OCI-LY3 (cell line): ENCODE measurements at regions not wholly inside any gene's neighbourhood (a gene's known extent, or its start where the extent isn't known, plus 50 kb on each side); places are given as distances from the start of the nearest gene placed in this dataset.

ENCODE experiments used
- H2AFZ ChIP-seq: fragments of 200-600, 300-600 bp; shearing (Covaris generic); 2 replicates; pipeline ENCODE4 v1.6.0; 2014; ENCODE audit warnings: antibody characterized with exemption, low read depth, low read length
- H3K27ac ChIP-seq: fragments of 200-600, 300-600 bp; sonication (generic); 2 replicates; pipeline ENCODE4 v1.5.1; 2014; ENCODE audit warnings: mild to moderate bottlenecking, low read length, moderate library complexity, mixed read lengths
- H3K27me3 ChIP-seq: fragments of 200-600, 300-600 bp; sonication (generic); 2 replicates; pipeline ENCODE4 v1.6.1; 2014; ENCODE audit warnings: low read depth, low read length, mixed read lengths
- H3K36me3 ChIP-seq: fragments of 200-600, 300-600 bp; sonication (generic); replicated peaks from 2 replicates; pipeline ENCODE3; 2014; ENCODE audit warnings: low read depth, low read length, mixed read lengths
- H3K4me1 ChIP-seq: fragments of 300-600, 200-600 bp; sonication (generic); 2 replicates; pipeline ENCODE4 v1.6.1; 2014; ENCODE audit warnings: low read length, mixed read lengths
- H3K4me2 ChIP-seq: fragments of 200-600, 300-600 bp; sonication (generic); 2 replicates; pipeline ENCODE4 v1.6.1; 2014; ENCODE audit warnings: low read length, mixed read lengths
- H3K4me3 ChIP-seq: fragments of 300-600, 200-600 bp; sonication (generic); 2 replicates; pipeline ENCODE4 v1.5.1; 2014; ENCODE audit warnings: antibody characterized with exemption, mild to moderate bottlenecking, low read length, moderate library complexity
- H3K79me2 ChIP-seq: fragments of 300-600, 200-600 bp; shearing (Covaris generic); 2 replicates; pipeline ENCODE4 v1.6.1; 2014; ENCODE audit warnings: mild to moderate bottlenecking, low read length, mixed read lengths
- H3K9ac ChIP-seq: fragments of 300-600, 200-600 bp; shearing (Covaris generic); 2 replicates; pipeline ENCODE4 v1.6.0; 2014; ENCODE audit warnings: mild to moderate bottlenecking, low read length, moderate library complexity
- H3K9me3 ChIP-seq: fragments of 200-600, 300-600 bp; shearing (Covaris generic); 2 replicates; pipeline ENCODE4 v1.6.1; 2014; ENCODE audit warnings: low read length, mixed read lengths; ENCODE audit not compliant: insufficient read depth
- H4K20me1 ChIP-seq: fragments of 200-600, 300-600 bp; sonication (generic); 2 replicates; pipeline ENCODE4 v1.6.1; 2016; ENCODE audit warnings: low read length, mixed read lengths; ENCODE audit not compliant: insufficient read depth
- EZH2phosphoT487 ChIP-seq: fragments of 200-600 bp; shearing (Covaris generic); IDR thresholded peaks from 2 replicates; pipeline ENCODE4 v1.6.1; 2018; ENCODE audit warnings: antibody characterized with exemption, mixed run types, low read depth
- TF ChIP-seq, protein P1 (sequence below): fragments of 200-600, 300-600 bp; sonication (generic); IDR thresholded peaks from 2 replicates; pipeline ENCODE4 v1.5.1; 2014; ENCODE audit warnings: antibody characterized with exemption, low read length, low read depth

DNA sequence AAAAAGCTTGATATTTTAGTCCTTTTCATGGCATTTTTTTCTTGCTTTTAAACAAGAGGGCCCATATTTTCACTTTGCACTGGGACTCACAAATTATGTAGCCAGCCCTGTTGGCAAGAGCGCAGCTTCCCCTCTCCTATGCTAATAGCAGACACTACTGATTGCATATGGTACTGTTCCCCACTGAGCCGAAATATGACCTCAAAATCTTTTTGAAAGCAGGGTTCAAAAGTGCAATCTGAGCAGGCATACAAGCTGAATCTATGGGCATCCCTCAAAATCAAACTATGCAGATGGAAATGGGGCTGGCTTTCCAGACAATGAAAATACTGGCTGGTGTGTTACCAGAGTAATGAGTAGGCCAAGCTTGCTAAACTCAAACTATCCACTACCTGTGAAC is 225.2 kb upstream of the SETMAR start:
- no peak overlapping the region for H3K9ac ChIP-seq

DNA sequence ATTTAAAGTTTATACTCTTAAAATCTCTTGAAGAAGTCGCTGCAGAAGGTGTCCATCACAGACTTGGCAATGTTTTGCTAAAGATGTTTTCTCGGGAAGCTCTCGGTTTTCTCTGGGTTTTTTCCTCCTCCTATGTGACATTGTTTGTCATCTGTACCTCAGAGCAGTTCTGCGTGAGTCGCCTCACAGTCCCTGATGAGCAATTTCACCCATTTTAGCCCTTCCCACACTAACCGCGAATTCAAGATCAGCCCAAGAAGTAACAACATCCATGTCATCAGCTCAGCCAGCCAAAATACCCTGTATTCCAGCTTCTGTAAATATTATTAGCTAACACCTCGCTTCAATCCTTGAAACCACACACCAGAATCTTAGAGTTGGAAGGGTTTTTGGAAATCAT is 224.3 kb upstream of the SETMAR start:
- H3K9me3 ChIP-seq: no peaks in the 10 kb centered on the region
- no peak overlapping the region for H3K9ac ChIP-seq
- H3K79me2 ChIP-seq: no peaks in the 10 kb centered on the region
- no peak for TF ChIP-seq EZH2phosphoT487
- TF ChIP-seq, protein P1, sequence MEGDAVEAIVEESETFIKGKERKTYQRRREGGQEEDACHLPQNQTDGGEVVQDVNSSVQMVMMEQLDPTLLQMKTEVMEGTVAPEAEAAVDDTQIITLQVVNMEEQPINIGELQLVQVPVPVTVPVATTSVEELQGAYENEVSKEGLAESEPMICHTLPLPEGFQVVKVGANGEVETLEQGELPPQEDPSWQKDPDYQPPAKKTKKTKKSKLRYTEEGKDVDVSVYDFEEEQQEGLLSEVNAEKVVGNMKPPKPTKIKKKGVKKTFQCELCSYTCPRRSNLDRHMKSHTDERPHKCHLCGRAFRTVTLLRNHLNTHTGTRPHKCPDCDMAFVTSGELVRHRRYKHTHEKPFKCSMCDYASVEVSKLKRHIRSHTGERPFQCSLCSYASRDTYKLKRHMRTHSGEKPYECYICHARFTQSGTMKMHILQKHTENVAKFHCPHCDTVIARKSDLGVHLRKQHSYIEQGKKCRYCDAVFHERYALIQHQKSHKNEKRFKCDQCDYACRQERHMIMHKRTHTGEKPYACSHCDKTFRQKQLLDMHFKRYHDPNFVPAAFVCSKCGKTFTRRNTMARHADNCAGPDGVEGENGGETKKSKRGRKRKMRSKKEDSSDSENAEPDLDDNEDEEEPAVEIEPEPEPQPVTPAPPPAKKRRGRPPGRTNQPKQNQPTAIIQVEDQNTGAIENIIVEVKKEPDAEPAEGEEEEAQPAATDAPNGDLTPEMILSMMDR: no peak
- no peak overlapping the region for H2AFZ ChIP-seq
- H3K27ac ChIP-seq: no peak overlapping the region
- H4K20me1 ChIP-seq: no peaks in the 10 kb centered on the region
- H3K4me2 ChIP-seq: peak overlapping the region; percentile 43
- H3K4me3 ChIP-seq: 0 out of 2 replicates have a peak overlapping the region, but pooled peaks have one; percentile 3
- peaks cover 46% of the 10 kb centered on the region for H3K27me3 ChIP-seq
- no peaks in the 10 kb centered on the region for H3K36me3 ChIP-seq
- peaks cover 19% of the 10 kb centered on the region for H3K4me1 ChIP-seq

More for the DNA sequence above, 225.2 kb upstream of the SETMAR start:
- H3K27me3 ChIP-seq: peaks cover 37% of the 10 kb centered on the region
- H3K79me2 ChIP-seq: no peaks in the 10 kb centered on the region
- H3K4me1 ChIP-seq: peaks cover 19% of the 10 kb centered on the region
- no peaks in the 10 kb centered on the region for H4K20me1 ChIP-seq
- H3K9me3 ChIP-seq: no peaks in the 10 kb centered on the region
- no peak overlapping the region for H3K4me3 ChIP-seq
- TF ChIP-seq EZH2phosphoT487: no peak
- TF ChIP-seq, protein P1: no peak
- H2AFZ ChIP-seq: no peak overlapping the region
- H3K4me2 ChIP-seq: no peak overlapping the region
- H3K27ac ChIP-seq: no peak overlapping the region
- no peaks in the 10 kb centered on the region for H3K36me3 ChIP-seq

DNA sequence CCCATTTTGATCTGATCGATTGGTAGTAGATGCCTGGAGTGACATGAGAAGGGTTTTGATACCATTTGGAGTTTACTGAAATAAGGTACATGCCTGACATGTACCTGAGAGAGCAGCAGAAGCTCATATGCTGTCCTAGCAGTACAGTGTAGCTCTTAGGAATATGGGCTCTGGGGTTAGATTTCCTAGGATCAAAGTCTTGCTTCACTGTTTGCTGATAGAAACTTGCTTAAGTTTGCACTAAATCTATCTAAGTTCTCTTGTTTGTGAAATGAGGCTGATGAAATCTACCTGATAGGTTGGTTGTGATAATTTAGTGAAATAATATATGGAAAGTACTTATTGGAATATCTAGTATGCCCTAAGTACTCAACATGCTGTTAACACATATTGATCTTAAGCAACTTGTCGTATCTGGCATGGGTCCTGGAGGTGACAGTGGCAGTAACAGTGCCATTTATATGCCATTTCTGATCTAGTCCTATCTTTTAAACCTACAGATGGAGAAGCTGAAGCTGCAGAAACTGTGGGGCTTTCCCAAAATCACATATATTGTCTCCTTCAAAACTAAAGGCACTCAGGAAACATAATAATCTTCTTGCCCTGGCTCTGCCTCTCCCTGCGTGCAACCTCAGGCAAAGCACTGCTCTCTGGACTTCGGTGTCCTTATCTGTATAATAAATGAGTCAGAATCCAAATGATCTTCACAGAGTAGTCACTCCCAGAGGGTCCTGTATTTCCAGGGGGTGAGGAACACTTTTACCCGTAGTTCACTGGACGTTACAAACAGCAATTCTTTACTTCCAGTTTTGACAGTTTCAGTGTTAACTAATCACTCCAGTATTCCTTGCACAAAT is 223.6 kb upstream of the SETMAR start:
- Histone ChIP-seq H3K36me3 (no peaks in the 10 kb centered on the region), H3K4me2 (peak overlapping the region; percentile 43), H3K4me3 (no peak overlapping the region), H3K9me3 (no peaks in the 10 kb centered on the region), H3K9ac (no peak overlapping the region), H4K20me1 (no peaks in the 10 kb centered on the region), H3K27ac (no peak overlapping the region), H3K27me3 (peaks cover 53% of the 10 kb centered on the region), H3K4me1 (peaks cover 19% of the 10 kb centered on the region), H2AFZ (no peak overlapping the region), H3K79me2 (no peaks in the 10 kb centered on the region)
- no peak for TF ChIP-seq EZH2phosphoT487
- TF ChIP-seq, protein P1: no peak

DNA sequence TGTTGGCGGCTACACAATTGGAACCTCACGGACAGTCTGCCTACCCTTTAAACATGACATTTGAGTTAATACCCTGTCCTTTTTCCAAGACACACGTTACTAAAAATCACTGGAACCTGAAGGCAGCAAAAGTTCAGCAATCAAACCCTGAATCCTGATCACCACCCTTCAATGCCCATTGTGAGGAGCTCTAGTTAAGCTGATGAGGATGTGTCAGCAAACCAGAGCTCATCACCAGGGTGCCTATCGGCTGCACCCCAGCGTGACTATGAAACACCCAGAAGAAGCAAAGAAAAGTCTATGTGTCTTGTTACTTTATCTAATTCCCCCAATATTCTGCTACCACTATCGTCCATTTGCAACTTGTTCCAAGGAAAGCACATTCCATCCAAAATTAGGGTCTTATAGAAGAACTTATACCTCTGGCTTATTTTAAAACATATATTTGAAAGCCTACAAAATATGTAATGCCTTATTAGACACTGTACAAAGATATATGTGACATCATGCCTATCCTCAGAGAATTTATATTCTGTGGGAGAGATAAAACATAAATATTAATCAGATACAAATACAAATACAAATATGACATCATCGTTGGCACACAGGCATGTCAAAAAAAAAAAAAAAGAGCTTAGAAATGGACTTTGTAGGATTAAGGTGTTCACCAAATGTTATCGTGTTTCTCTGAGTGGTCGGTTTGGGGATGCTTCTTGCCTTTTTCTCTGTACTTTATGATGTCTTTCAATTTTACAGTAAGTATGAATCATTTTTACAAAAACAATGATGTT is 219.7 kb upstream of the SETMAR start:
- H3K79me2 ChIP-seq: no peaks in the 10 kb centered on the region
- peaks cover 27% of the 10 kb centered on the region for H3K4me1 ChIP-seq
- H3K27ac ChIP-seq: no peak overlapping the region
- no peaks in the 10 kb centered on the region for H3K36me3 ChIP-seq
- TF ChIP-seq, protein P1: peak; percentile 19; the same call in 1 of the 2 replicates
- no peak for TF ChIP-seq EZH2phosphoT487
- no peak overlapping the region for H2AFZ ChIP-seq
- H3K9ac ChIP-seq: no peak overlapping the region
- H4K20me1 ChIP-seq: no peaks in the 10 kb centered on the region
- peaks cover 62% of the 10 kb centered on the region for H3K27me3 ChIP-seq
- H3K4me3 ChIP-seq: no peak overlapping the region
- H3K9me3 ChIP-seq: no peaks in the 10 kb centered on the region
- H3K4me2 ChIP-seq: no peak overlapping the region
